Astrocyte (in vitro differentiated cells and primary cell): ENCODE measurements at regions not wholly inside any gene's neighbourhood (a gene's known extent, or its start where the extent isn't known, plus 50 kb on each side); places are given as distances from the start of the nearest gene placed in this dataset.

Experiments used
- EZH2 ChIP-seq: IDR thresholded peaks from 2 replicates; pipeline ENCODE4 v1.6.1; 2012; ENCODE audit warnings: mild to moderate bottlenecking, low read length, inconsistent platforms; ENCODE audit not compliant: insufficient read depth
- TF ChIP-seq, protein P1 (sequence below): IDR thresholded peaks from 2 replicates; pipeline ENCODE4 v1.5.1; 2011; ENCODE audit warnings: low read depth, mild to moderate bottlenecking, inconsistent platforms, low read length, moderate library complexity; ENCODE audit not compliant: insufficient read depth

- TF ChIP-seq, protein P1, sequence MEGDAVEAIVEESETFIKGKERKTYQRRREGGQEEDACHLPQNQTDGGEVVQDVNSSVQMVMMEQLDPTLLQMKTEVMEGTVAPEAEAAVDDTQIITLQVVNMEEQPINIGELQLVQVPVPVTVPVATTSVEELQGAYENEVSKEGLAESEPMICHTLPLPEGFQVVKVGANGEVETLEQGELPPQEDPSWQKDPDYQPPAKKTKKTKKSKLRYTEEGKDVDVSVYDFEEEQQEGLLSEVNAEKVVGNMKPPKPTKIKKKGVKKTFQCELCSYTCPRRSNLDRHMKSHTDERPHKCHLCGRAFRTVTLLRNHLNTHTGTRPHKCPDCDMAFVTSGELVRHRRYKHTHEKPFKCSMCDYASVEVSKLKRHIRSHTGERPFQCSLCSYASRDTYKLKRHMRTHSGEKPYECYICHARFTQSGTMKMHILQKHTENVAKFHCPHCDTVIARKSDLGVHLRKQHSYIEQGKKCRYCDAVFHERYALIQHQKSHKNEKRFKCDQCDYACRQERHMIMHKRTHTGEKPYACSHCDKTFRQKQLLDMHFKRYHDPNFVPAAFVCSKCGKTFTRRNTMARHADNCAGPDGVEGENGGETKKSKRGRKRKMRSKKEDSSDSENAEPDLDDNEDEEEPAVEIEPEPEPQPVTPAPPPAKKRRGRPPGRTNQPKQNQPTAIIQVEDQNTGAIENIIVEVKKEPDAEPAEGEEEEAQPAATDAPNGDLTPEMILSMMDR, result no peak
- TF ChIP-seq EZH2, result no peak
Measured at GRCh38 chr20:5372371-5372770, 55.6 kb upstream of the PROKR2 start.
